Muscle of leg (tissue), 3 donors: ENCODE measurements at regions not wholly inside any gene's neighbourhood (a gene's known extent, or its start where the extent isn't known, plus 50 kb on each side); places are given as distances from the start of the nearest gene placed in this dataset.

Source experiments
- DNase-seq: peaks from one replicate; pipeline ENCODE4 v3.0.0; 2013
- H3K27ac ChIP-seq: one replicate; pipeline ENCODE4 v1.5.1; 2013; ENCODE audit warnings: mild to moderate bottlenecking, low read length, control low read depth
- H3K27me3 ChIP-seq: one replicate; pipeline ENCODE4 v1.6.1; 2013; ENCODE audit warnings: low read length; ENCODE audit not compliant: control insufficient read depth, insufficient read depth
- H3K36me3 ChIP-seq: one replicate; pipeline ENCODE4 v1.6.1; 2013; ENCODE audit warnings: low read length; ENCODE audit not compliant: control insufficient read depth, insufficient read depth
- H3K4me1 ChIP-seq: one replicate; pipeline ENCODE4 v1.6.1; 2013; ENCODE audit warnings: low read length; ENCODE audit not compliant: control insufficient read depth, insufficient read depth
- H3K4me3 ChIP-seq: one replicate; pipeline ENCODE4 v1.5.1; 2013; ENCODE audit warnings: low read length, control low read depth
- H3K9me3 ChIP-seq: replicated peaks from 2 replicates; pipeline ENCODE4 v1.6.1; 2013; ENCODE audit warnings: low read depth, low read length; ENCODE audit not compliant: control insufficient read depth
- WGBS: methylation state at CpG from one replicate; pipeline ENCODE4 v1.1.5; 2013; ENCODE audit warnings: missing lambda C conversion rate; ENCODE audit not compliant: insufficient coverage; 5-methylcytosine and 5-hydroxymethylcytosine counted together

DNA sequence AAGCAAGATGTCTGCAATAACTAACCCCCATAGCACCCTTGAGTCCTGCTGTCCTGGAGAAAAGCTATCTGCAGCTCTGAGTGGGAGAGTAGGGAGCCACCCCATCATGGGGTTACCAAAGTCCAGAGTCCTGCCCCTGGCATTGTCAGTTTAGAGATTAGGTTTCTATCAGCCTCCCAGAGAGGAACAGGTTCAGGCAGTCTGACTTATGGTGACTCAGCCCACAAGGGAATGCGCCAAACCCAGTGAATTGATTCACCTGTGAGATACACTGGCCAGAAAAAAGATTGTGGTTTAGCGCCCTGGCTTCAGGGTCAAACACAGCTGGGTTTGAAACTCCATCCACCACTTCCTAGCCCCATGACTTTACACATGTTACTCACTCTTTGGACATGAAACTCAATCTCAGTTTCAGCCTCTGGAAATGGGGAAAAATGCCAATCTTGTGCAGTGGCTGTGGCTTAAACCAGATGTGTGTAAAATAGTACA is 263.6 kb upstream of the HES1 start:
- H3K9me3 ChIP-seq: no peaks in the 10 kb centered on the region
- H3K4me3 ChIP-seq: no peak overlapping the region
- H3K27me3 ChIP-seq: peaks cover 26% of the 10 kb centered on the region
- H3K27ac ChIP-seq: no peak overlapping the region
- H3K4me1 ChIP-seq: peaks cover 13% of the 10 kb centered on the region
- WGBS: 71% methylated on average over 1 of the region's 2 CpGs
- peak; percentile 50 for DNase-seq
- H3K36me3 ChIP-seq: no peaks in the 10 kb centered on the region

DNA sequence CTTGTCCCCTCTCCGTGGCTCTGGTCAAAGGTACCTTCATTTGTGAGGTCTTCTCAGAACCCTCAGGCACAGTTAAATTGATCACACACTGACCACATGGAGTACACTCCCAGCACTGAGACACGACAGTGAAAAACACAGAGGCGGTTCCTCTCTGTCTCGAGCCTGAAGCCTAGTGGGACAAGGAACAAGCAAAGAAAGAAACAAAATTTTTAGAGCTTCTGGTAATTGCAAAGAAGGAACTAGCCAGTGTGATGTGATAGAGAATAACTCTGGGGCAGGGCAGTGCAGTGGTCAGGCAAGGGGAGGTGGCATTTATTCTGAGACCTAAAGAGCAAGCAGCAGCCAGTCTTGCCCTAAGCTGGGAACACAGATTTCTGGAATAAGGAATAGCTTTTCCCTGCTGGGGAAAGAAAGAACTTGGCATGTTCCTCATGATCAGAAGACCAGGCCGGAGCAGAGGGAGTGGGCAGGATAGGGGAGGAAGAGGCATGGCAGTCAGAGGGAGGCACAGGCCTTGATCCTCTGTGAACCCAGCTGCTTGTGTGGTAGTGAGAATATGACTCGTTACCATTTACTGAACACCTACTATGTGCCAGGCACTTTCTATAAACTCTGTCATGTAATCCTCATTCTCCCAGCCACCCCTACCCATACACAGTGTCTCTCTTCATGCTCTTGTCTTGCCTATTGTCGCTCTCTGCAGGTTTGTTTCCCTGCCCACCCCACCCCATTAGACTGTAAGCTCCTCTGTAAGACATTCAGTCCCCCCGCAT is 262.3 kb upstream of the HES1 start:
- peaks cover 26% of the 10 kb centered on the region for H3K27me3 ChIP-seq

GRCh38 chr3:193874512-193874911 is 261.4 kb upstream of the HES1 start:
- peaks cover 18% of the 10 kb centered on the region for H3K27me3 ChIP-seq
- no peak overlapping the region for H3K4me3 ChIP-seq
- H3K4me1 ChIP-seq: peaks cover 10% of the 10 kb centered on the region
- H3K27ac ChIP-seq: no peak overlapping the region
- WGBS: 70% methylated on average over 6 of the region's 7 CpGs
- no peaks in the 10 kb centered on the region for H3K36me3 ChIP-seq
- no peak for DNase-seq
- H3K9me3 ChIP-seq: no peaks in the 10 kb centered on the region

More for the DNA sequence above, 262.3 kb upstream of the HES1 start:
- no peaks in the 10 kb centered on the region for H3K36me3 ChIP-seq
- no peak overlapping the region for H3K4me3 ChIP-seq
- 73% methylated on average over 5 of the region's 8 CpGs for WGBS
- H3K9me3 ChIP-seq: no peaks in the 10 kb centered on the region
- DNase-seq: no peak
- H3K27ac ChIP-seq: no peak overlapping the region
- H3K4me1 ChIP-seq: peaks cover 13% of the 10 kb centered on the region

DNA sequence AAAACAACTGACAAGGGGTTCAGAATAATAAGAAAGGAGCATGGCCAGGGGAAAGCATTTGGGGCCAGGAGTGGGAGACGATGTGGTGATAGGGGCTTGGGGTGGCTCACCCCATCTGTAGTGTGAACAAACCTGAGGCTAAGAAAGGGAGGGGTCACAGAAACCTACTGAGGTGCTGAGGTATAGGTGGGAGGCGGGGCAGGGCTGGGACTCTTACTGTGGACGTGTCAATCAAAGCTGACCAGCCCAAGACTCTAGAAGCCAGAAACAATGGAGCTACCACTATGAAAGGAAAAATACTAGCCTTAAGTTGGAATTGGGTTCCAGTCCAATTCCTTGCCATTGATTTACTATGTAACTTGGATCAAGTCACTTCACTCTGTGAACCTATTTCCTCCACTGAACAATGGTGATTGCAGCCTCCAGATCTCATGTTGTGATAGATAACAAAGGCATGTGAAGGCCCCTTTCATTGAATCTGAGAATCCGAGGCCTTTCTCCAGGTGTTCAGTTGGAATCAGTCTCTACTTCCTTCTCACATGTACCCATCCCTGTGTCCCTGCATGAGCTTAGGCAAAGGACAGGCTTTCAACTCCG is 260.9 kb upstream of the HES1 start:
- DNase-seq: no peak
- no peak overlapping the region for H3K27ac ChIP-seq
- H3K36me3 ChIP-seq: no peaks in the 10 kb centered on the region
- no peaks in the 10 kb centered on the region for H3K9me3 ChIP-seq
- no peak overlapping the region for H3K4me3 ChIP-seq
- peaks cover 4% of the 10 kb centered on the region for H3K4me1 ChIP-seq
- WGBS: 93% methylated on average over 2 of the region's 5 CpGs
- H3K27me3 ChIP-seq: peaks cover 12% of the 10 kb centered on the region

GRCh38 chr3:193875601-193876321 is 260.2 kb upstream of the HES1 start:
- no peak overlapping the region for H3K27ac ChIP-seq

DNA sequence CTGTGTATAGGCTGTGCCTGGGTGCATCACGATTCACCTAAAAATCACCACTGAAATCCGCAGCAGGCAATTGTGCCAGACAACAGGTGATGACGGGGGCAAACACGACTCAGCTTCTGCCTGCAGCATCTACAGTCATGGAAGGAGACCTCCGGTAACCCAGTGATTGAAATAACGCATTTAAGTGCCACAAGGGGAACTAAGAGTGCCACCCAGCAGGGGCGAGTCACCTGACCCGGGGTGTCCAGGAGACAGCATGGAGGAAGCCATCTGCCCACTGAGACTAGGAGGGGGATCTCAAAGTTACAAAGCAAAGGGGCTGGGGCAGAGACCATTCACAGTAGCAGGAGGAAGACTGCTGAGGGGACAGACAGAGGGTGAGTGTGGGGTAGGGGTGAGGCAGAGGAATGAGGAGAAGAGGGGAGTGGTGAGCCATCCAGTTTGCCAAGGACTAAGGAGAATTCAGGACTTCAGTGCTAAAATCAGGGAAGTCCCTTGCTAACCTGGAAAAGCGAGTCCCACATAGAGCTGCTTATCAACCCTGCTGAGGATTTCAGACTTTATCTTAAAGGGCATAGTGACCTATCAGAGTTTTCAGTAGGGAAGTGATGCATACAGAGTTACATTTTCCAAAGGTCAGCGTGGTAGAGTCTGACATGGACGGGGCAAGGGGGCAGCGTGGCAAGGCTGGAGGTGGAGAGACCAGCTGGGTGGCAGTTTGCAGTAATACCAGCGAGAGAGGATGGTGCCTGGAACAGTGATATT is 256.7 kb upstream of the HES1 start:
- Histone ChIP-seq H3K4me3 (no peak overlapping the region), H3K36me3 (no peaks in the 10 kb centered on the region), H3K27ac (no peak overlapping the region), H3K27me3 (no peaks in the 10 kb centered on the region), H3K9me3 (no peaks in the 10 kb centered on the region), H3K4me1 (no peaks in the 10 kb centered on the region)
- DNase-seq: no peak
- WGBS: 89% methylated on average over 13 of the region's 13 CpGs

More at GRCh38 chr3:193875601-193876321, 260.2 kb upstream of the HES1 start:
- no peaks in the 10 kb centered on the region for H3K9me3 ChIP-seq
- H3K4me1 ChIP-seq: peaks cover 4% of the 10 kb centered on the region
- peaks cover 5% of the 10 kb centered on the region for H3K27me3 ChIP-seq
- no peaks in the 10 kb centered on the region for H3K36me3 ChIP-seq
- WGBS: 71% methylated on average over 1 of the region's 5 CpGs
- H3K4me3 ChIP-seq: no peak overlapping the region
- DNase-seq: no peak

DNA sequence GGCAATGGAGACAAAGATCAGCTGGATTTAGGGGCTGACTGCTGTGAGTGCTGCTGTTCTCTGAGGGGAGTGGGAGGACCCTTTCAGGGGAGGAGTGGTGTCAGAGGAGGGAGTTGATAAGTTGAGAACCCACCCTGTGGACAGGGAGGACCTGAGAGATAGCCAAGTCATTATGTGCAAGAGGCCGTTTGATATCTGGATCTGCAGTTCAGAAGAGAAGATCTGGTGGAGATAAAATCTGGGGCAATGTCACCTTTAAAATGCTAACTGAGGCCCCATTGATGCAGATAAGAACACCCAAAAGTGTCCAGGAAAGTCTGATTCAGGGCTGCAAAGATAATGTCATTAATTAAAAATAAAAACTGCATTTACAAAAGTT is 256.1 kb upstream of the HES1 start:
- no peak for DNase-seq
- no peaks in the 10 kb centered on the region for H3K4me1 ChIP-seq
- no peaks in the 10 kb centered on the region for H3K9me3 ChIP-seq
- WGBS: 60% methylated on average over 1 of the region's 1 CpG
- H3K36me3 ChIP-seq: no peaks in the 10 kb centered on the region
- H3K4me3 ChIP-seq: no peak overlapping the region
- no peak overlapping the region for H3K27ac ChIP-seq
- H3K27me3 ChIP-seq: no peaks in the 10 kb centered on the region

DNA sequence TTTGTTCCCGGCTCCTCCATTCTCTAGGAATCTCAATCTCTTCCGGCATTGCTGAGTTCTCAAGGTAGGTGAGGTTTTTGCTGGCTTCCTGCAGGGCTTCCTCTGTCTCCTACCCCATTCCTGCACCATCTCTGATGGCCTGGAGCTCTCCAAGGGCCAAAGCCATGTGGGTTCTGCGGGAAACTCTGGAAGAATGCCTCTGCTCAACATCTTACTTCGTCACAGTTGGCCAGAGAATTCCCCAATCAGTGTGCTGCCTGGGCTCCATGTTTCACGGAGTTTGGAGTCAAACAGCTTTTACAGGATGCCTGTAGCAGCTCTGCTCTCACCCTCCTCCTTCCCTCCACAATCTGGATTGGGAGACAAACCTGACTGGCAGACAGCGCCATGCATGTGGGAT is 253.9 kb upstream of the HES1 start:
- no peak for DNase-seq
- no peak overlapping the region for H3K4me3 ChIP-seq
- no peaks in the 10 kb centered on the region for H3K27me3 ChIP-seq
- H3K4me1 ChIP-seq: no peaks in the 10 kb centered on the region
- WGBS: 77% methylated on average over 3 of the region's 6 CpGs
- no peaks in the 10 kb centered on the region for H3K36me3 ChIP-seq
- no peak overlapping the region for H3K27ac ChIP-seq
- peaks cover 5% of the 10 kb centered on the region for H3K9me3 ChIP-seq

DNA sequence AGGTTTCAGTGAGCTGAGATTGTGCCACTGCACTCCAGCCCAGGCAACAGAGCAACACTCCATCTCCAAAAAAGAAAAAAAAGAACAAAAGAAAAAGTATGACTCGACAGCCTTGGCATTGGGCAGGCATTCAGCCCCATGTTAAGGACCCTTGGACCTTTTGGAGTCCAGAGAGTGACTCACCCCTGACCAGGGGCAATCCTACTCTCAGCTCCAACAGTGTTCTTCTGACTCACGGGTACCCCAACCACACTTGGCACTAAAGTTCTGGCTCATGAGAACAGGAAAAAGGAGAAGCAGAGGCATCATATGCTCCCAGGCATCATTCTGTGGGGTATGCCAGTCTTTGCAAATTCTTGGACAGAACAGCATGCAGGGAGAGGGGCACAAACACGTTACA is 252.4 kb upstream of the HES1 start:
- Histone ChIP-seq H3K4me1 (no peaks in the 10 kb centered on the region), H3K4me3 (no peak overlapping the region), H3K9me3 (peaks cover 5% of the 10 kb centered on the region), H3K36me3 (no peaks in the 10 kb centered on the region), H3K27me3 (no peaks in the 10 kb centered on the region), H3K27ac (no peak overlapping the region)
- 75% methylated on average over 1 of the region's 3 CpGs for WGBS
- no peak for DNase-seq

- WGBS: 92% methylated on average over 2 of the region's 7 CpGs
- Histone ChIP-seq H3K9me3 (peaks cover 5% of the 10 kb centered on the region), H3K27ac (no peak overlapping the region), H3K4me3 (no peak overlapping the region), H3K27me3 (no peaks in the 10 kb centered on the region), H3K4me1 (no peaks in the 10 kb centered on the region), H3K36me3 (no peaks in the 10 kb centered on the region)
- no peak for DNase-seq
Measured at GRCh38 chr3:193884027-193884426, 251.9 kb upstream of the HES1 start.
